ENCODE measurements at regions not wholly inside any gene's neighbourhood (a gene's known extent, or its start where the extent isn't known, plus 50 kb on each side); places are given as distances from the start of the nearest gene placed in this dataset.
"Not testable (repeated sequence)": the region's sequence is repeated elsewhere in the genome, so short reads cannot be mapped to it uniquely, and the experiment has no call there.

GRCh38 chr16:72501739-72502593, 330.0 kb upstream of the PMFBP1 start:
- DNase-seq, result no peak

GRCh38 chr16:72500545-72500944, 328.6 kb upstream of the PMFBP1 start:
- no peak for DNase-seq

- no peak for DNase-seq
These were observed 321.9 kb upstream of the PMFBP1 start for GRCh38 chr16:72493716-72494415.

DNA sequence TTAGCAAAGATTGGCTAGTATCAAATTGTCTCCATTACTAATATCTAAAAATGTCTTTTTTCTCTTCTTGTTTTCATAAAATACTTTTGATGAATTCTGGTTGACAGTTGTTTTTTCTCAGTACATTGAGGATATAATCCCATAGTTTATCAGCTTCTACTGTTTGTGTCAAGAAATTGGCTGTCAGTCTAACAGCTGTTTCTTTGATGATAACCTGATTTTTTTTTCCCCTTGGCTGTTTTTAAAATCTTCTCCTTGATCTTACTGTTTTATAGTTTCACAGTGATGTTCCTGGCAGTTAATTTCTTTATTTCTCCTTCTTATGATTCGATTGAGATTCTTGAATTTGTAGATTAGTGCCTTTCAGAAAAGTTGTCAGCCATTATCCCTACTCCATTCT, 315.3 kb upstream of the PMFBP1 start:
- DNase-seq, result no peak

DNA sequence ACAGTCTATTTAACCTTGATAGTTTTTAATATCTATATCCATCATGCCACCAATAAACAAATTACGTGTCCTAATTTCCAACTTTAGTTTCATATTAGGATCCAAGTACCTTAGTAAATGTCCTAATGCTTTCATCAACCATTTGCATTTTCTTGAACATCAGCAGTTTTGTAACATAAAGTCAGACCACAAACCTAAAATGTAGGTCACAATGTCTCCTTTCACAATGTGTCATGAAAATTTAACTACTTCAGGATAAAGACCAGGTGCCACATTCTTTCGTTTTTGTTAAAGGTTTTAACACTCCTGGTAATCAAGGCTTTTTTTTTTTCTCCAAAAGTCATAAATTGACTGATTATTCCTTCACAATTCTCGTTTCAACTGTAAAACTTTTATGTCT, 310.7 kb upstream of the PMFBP1 start:
- DNase-seq, result no peak

GRCh38 chr16:72481419-72481818, 309.5 kb upstream of the PMFBP1 start:
- DNase-seq, result no peak

GRCh38 chr16:72480911-72481310, 309.0 kb upstream of the PMFBP1 start:
- no peak for DNase-seq

GRCh38 chr16:72475688-72476087, 303.7 kb upstream of the PMFBP1 start:
- no peak for DNase-seq

DNA sequence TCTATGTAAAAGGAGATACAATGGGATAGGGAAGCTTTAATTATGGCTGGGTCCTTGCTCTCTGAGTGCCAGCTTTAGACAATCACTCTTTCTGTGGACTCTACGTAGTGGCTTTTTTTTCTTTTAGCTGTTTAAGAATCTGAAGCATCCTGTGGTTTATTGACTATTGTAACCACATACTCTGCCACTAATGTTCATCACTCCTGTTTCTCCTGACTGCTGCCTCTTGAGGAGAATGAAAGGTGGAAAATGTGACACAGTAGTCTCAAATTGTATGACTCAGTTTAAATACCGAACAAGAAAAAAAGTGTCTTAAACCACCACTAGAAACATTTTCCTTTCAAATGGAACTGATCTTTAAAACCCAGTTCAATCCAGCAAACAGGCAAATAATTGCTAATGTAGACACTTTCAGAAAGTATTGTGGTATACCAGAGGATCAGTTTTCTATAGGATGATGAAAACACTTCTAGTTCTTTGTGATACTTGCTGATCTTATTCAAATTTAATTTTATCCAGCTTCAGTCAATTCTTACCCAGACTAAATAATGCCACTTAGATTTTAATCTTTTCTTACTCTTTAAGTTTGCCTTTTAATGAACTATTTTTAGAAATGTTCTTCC, 302.7 kb upstream of the PMFBP1 start:
- DNase-seq, result no peak

DNA sequence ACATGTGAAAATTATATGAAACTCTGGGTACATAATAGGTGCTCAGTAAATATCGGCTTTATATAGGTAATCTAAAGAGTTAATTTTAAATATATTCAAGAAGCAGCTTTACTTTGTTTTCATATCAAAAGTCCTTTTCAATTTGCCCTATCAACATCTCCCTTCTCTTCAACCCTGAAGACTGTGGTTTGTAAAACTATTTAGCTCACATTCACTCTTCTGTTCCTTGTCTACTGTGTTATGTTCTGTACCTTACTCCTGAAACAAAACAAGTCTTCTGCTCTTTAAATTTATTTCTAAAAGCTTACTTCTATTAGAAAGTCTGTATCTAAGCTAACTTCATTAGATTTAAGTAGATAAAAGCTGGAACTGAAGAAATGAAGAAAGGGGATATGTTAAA, 301.7 kb upstream of the PMFBP1 start:
- no peak for DNase-seq

DNA sequence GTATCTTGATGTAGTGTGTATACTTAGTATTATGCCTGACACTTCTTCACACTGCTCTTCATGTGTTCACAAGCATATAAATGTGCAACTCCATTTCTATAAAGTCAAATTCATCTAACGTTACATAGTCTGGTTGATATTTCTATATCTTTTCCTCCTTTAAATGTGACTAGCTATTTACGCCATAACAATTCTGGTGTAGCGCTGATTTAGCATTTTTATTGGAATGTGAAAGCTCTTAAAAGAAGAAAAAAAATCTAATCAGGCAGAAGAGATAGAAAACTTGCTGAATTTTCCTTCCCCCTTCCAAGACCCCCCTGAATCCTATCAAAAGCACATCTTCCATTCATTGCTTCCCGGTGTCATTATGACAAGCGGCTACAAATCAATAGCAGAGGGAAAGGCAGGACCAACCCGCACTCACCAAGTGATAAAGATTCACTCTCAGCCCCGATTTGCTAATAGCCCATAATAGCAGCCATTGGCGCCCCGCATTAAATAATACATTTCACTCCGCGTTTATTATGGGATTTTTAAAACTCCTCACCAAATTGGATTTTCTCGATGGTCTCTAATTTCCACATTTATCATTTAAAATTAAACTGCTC, 299.5 kb upstream of the PMFBP1 start:
- DNase-seq, result no peak

- DNase-seq, result no peak
These were observed 298.6 kb upstream of the PMFBP1 start for GRCh38 chr16:72470541-72470940.

GRCh38 chr16:72469932-72470331, 298.0 kb upstream of the PMFBP1 start:
- no peak for DNase-seq

- no peak for DNase-seq
These were observed 296.6 kb upstream of the PMFBP1 start for GRCh38 chr16:72468582-72468981.

DNA sequence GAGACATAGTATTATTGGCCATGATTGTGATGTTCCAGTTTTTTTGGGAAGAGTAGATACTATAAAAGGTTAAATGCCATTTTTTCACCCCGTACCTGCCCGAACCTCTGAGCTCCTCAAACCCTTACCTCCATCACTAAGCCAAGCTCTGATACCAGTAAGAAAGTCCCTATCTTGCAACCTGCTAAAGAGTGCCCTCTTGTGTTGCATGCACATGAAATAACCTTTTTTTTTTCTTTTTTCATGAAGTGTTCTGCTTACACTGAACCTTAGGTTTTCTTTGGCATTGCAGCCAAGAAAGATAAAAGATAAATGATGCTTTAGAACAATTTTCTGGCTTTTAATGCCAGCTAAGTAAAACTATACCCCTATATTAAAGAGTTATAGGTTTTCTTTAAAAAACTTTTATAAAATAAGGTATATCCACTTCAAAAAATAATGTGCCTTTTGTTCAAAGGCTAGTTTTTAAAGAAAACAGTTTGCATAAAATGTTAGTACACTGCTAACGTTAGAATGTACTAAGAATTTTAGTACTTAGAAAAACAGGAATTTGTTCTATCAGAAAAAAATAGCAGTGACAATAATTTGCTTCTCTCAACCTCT, 295.3 kb upstream of the PMFBP1 start:
- DNase-seq, result no peak

- DNase-seq, result no peak
These were observed 292.8 kb upstream of the PMFBP1 start for GRCh38 chr16:72464597-72465368.

GRCh38 chr16:72464052-72464451, 292.1 kb upstream of the PMFBP1 start:
- no peak for DNase-seq

GRCh38 chr16:72458035-72458434, 286.1 kb upstream of the PMFBP1 start:
- DNase-seq, result no peak

DNA sequence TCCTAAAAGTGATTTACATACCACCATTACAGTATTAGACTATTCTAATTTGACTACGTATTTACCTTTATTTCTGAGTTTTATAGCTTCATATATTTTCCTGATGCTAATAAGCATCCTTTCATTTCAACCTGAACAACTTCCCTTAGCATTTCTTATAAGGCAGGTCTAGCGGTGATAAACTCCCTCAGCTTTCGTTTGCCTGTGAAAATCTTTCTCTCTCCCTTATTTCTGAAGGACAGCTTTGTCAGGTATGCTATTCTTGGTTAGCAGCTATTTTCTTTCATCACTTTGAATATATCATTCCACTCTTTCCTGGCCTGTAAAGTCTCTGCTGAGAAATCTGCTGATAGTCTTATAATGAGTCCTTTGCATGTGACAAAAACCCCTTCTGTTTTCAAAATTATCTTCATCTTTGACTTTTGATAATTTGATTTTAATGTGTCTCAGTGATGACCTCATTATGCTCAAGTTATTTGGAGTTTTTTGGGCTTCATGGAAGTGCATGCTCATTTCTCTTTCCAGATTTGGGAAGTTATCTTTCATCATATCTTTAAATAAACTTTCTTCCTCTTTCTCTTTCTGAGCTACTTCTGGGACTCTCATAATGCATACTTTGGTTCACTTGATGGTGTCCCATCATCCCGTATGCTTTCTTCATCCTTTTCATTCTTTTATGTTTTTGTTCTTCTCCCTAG, 285.4 kb upstream of the PMFBP1 start:
- no peak for DNase-seq

DNA sequence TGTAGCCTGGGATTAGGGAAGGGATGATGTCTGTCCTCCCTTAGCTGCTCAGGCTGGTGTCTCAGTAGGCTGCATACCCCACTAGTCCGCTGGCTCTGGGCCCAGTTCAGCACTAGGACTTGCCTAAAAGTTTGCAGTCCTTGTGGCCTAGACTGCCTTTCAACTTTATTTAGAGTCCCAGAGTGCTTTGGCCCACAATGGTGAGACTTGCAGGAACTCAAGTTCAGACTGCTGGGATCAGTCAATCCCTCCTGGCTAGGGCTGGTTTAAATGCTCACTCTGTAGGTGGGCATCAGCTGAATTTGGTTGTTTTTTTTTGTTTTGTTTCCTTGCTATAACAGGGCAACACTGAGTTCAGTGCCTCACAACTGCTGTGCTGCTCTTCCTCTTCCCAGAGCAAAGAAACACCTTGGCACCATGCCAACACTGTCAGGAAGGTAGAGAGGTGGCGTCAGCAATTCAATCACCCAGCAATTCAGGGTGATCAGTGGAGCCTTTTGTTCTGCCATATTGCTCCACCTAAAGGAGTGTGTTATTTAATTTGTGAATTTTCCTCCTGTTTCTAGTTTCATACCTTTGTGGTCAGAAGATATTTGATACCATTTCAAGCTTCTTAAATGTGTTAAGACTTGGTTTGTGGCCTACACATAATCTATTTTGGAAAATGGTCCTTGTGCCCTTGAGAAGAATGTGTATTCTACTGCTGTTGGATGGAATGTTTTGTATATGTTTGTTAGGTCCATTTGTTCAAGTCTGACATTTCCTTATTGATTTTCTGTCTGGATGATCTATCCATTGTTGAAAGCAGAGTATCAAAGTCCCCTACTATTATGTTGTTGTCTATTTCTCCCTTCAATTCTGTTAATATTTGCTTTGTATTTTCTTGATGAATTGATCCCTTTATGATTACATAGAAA, 284.0 kb upstream of the PMFBP1 start:
- no peak for DNase-seq

- DNase-seq, result not testable (repeated sequence)
These were observed 281.9 kb upstream of the PMFBP1 start for GRCh38 chr16:72453856-72454255.

Measured in activated effector memory CD4-positive, alpha-beta T cell treated with Interleukin-2 at 50 U/mL for 16 hours (primary cell).